Iris pigment epithelial cell (primary cell): ENCODE measurements at regions not wholly inside any gene's neighbourhood (a gene's known extent, or its start where the extent isn't known, plus 50 kb on each side); places are given as distances from the start of the nearest gene placed in this dataset.
"Not testable (repeated sequence)": the region's sequence is repeated elsewhere in the genome, so short reads cannot be mapped to it uniquely, and the experiment has no call there.

Experiments
- DNase-seq: peaks from one replicate; pipeline ENCODE4 v3.0.0-alpha.2; 2011; ENCODE audit warnings: low read depth

DNA sequence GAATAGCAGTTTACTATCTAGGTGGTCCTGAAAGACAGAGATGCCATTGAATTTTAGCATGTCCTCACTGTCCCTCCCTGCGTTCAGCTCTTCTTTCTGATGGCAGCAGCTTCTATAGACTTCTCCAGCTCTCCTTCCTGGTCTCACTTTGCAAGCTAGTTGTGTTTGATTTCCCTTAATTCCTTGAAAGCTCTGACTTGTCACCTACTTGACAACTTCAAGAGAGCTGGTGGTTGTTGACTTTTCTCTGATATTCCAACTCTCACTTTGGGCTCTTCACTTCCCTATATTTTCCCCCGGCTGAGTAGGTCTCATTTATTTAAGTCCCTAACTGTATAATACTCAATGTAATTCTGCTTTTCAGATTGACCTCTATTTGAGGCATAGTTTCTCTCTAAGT, 1825.0 kb upstream of the RAG2 start:
- DNase-seq = no peak

DNA sequence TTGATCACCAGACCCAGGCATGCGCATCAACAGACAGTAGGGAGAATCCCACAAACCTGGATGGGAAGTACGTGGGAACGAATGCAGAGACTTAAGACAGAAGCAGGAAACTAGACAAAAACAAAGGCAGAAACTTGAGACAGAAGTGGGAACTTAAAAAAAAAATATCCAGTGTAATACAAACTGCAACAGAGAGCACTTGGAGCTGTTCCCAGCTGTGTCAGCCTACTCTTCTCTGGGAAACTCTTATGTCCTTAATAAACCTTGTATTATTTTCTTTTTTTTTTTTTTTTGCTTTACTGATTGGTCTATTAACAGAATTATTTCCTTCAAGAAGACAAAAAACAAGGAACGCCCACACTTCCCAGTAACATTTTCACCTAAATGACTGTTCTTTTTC, 1818.1 kb upstream of the RAG2 start:
- DNase-seq = no peak

GRCh38 chr11:38411149-38411548, 1813.1 kb upstream of the RAG2 start:
- DNase-seq = no peak

DNA sequence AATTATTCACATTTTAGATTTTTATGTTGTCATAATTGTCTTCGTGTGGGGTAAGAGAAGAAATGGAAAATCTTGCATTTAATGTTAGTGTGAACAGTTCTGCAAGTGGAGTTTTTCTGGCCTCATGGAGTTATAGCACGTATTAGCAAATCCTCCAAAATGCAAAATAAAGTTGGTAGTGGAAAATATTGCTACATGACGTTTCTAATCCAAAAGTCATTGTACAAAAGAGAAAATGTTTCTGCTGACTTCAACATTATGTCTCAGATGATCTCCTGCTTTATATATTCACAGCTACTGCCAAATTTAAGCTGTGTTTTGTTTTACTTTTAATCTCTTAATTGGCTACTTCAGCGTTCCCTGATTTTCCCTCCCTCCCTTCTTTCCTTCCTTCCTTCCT, 1804.0 kb upstream of the RAG2 start:
- DNase-seq = no peak

- no peak for DNase-seq
Measured at GRCh38 chr11:38392176-38392575, 1794.1 kb upstream of the RAG2 start.

DNA sequence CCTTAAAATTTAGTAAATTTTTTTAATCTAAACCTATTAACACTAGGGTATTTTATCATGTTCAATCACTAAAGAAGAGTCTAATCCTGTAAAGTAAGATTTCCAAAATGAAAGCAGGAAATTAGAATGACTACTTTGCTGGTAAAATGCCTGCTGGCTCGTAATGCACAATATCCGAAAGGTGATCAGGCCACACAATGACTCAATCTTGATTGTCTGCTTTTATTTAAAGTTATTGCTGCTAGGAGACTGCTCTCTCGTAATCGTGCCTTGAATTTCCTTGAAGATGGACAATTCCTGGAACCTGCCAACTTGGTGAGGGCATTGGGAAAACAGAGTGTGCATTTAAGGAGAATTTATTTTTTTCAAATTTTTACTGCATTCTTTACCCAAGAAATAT, 1786.5 kb upstream of the RAG2 start:
- DNase-seq = no peak

DNA sequence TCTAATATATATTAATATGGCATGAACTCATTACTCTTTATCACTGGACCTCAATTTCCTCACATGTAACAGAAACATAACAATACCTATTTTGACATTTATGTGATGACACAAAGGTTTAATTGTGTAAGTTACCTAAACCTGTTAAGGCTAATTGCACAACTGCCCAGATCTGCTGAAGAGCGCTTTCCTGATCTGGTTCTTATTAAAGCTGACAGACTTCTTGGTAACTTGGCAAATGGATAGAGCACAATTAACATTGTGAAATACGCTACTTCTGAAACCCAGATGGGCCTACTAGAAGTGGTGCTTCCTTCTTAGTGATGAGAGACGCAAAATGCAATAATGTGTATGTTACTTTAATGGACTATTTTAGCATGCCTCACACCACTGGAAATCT, 1767.2 kb upstream of the RAG2 start:
- no peak for DNase-seq

DNA sequence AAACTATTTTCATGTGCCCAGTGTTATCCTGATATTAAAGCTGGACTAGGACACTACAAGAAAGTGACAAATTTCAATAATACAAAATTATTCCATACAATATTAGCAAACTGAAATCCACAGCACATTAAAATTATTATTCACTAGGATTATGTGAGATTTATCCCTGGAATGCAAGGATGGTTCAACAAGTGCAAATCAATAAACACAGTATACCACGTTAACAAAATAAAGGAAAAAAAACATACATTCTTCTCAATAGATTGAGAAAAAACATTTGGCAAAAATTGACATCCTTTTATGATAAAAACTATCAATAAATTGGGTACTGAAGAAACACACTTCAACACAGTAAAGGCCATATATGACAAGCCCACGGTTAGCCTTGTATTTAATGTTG, 1758.2 kb upstream of the RAG2 start:
- no peak for DNase-seq

- peak; percentile 23 for DNase-seq
Measured at GRCh38 chr11:38345286-38345685, 1747.2 kb upstream of the RAG2 start.

DNA sequence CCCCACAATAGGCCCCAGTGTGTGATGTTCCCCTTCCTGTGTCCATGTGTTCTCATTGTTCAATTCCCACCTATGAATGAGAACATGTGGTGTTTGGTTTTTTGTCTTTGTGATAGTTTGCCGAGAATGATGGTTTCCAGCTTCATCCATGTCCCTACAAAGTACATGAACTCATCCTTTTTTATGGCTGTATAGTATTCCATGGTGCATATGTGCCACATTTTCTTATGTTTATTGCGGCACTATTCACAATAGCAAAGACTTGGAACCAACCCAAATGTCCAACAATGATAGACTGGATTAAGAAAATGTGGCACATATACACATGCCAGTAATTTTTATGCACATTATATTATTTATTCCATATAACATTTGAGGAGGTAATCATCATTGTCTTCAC, 1743.6 kb upstream of the RAG2 start:
- not testable (repeated sequence) for DNase-seq

DNA sequence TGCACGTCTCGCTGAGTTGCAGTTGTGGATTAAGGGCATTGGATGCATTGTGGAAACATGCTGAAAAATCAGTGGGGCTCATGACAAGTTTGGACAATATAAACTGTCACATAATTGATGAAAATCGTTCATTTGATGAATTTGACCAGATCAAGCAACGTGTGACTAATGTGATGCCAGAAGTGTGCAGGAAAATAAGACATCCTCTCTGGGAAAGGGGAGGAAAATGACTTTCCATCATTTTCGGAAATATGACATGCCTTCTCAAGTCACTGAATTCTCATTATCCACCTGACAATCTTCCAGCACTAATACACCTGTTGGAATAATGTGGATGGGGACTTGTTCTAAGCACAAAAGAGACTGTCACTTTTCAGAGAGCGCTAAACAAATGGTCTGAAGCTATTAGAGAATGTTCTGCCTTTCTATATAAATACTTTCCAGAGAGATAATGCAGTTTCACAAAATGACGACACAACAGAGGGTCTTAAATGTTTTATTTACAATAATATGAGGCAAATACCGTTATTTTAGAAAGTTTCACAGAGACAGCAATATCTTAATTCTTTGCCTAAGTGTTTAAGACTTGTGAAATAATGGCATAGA, 1741.9 kb upstream of the RAG2 start:
- DNase-seq = no peak

DNA sequence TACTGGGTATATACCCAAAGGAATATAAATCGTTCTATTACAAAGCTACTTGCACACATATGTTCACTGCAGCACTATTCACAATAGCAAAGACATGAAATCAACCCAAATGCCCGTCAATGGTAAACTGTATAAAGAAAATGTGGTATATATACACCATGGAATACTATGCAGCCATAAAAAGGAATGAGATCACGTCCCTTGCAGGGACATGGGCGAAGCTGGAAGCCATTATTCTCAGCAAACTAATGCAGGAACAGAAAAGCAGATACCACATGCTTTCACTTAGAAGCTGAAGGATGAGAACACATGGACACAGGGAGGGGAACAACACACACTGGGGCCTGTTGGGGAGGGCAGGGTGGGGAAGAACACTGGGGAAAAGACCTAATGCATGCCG, 1740.0 kb upstream of the RAG2 start:
- not testable (repeated sequence) for DNase-seq

DNA sequence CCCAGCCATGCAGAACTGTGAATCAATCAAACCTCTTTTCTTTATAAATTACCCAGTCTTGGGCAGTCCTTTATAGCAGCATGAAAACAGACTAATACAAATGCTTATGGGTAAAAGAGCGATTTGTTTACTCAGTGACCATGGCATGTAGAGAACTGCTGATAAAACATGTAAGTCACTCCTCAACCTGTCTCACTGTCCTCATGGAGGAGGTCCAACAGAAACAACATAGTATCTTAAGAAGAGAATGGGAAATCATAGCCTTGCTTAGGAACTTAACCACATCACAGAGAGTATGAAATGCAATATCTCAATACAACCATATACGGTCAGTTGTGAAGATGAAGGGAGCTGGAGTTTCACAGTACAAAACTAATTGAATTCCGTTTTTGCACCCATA, 1734.0 kb upstream of the RAG2 start:
- DNase-seq = no peak

GRCh38 chr11:38330578-38330977, 1732.5 kb upstream of the RAG2 start:
- DNase-seq = no peak

- no peak for DNase-seq
Measured at GRCh38 chr11:38323961-38324761, 1726.1 kb upstream of the RAG2 start.

DNA sequence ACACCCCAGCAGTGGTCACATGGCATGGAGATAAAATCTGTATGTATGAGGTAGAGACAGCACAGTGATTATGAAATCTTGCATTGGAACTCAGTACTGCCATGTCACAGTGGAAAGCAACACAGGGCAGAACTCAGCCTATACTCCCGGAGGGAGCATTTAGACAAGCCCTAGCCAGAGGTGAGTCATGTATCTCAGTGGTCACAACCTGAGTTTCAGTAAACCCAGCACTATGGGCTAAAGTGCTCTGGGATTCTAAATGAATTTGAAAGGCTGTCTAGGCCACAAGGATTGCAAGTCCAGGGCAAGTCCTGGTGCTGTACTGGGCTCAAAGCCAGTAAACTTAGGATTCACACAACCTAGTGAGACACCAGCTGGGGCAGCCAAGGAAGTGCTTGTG, 1717.1 kb upstream of the RAG2 start:
- DNase-seq = no peak

DNA sequence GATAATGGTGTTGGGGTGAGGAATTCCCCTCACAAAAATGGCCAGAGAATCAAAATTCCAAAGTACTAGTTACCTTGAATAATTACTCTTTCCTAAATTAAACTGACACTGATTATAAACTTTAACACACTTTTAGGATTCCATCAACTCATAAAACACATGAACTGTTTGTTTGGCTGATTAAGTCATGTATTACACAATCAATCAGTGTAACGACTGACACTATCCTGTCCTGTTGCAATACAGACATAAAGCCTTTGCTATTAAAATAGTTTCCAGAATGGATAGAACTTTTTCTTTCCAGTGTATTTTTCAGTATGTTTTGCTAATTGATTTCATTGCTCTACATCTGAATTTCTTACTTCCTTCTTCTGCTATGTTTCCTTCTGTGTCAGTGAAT, 1709.4 kb upstream of the RAG2 start:
- DNase-seq = no peak

GRCh38 chr11:38305682-38306081, 1707.6 kb upstream of the RAG2 start:
- DNase-seq = no peak

GRCh38 chr11:38304926-38305325, 1706.9 kb upstream of the RAG2 start:
- DNase-seq = no peak

DNA sequence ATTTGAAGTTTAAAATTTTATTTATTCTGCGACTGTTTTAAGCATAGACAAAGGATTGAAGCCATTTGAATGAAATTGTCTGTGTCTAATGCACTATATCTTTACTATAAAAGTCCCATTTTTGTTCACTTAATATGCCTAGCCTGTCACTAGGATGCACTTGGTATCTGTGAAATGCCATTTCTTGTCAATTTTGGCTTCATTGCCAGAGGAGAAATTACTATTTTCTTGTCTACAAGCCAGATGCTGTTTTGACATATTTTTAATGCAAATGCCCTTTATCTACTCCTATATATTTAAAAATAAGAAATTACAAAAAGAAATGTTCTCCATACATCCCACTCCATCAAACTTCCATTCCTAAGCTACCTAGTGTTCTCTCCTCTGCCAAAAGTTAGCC, 1704.5 kb upstream of the RAG2 start:
- DNase-seq = no peak

- no peak for DNase-seq
Measured at GRCh38 chr11:38300570-38300969, 1702.5 kb upstream of the RAG2 start.

- no peak for DNase-seq
Measured at GRCh38 chr11:38296211-38296776, 1698.3 kb upstream of the RAG2 start.

DNA sequence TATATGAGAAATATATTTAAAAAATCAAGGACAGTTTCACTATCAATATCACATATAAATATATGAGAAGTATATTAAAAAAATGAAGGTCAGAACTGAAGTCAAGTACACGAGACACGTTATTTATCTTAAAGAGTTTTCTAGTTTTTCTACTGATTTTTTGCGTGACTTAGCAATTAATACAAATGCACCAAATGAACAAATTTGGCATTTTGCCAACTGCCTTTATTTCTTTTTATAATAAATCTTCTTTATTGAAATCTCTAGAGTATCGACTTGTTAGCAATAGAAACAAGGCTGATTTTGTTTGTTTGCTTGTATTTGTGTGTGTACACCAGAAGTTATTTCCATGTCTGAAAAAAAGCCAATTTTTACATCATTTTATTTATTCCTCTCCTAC, 1684.7 kb upstream of the RAG2 start:
- no peak for DNase-seq
